Adrenal gland (tissue), 5 donors: ENCODE measurements at regions not wholly inside any gene's neighbourhood (a gene's known extent, or its start where the extent isn't known, plus 50 kb on each side); places are given as distances from the start of the nearest gene placed in this dataset.

Experiments
- CTCF ChIP-seq, 6 experiments: fragments of 450-650 bp in 4 of 6; fragments of 200-600 bp in 2 of 6; sonication (generic) in 1 of 6; IDR thresholded peaks; 1 replicate in 5 of 6; 2 replicates in 1 of 6; pipeline versions ENCODE4 v1.5.1 to v1.8.0; 2016 to 2021; ENCODE audit warnings: antibody characterized with exemption in 6 of 6, mild to moderate bottlenecking in 2 of 6, moderate library complexity in 1 of 6
- POLR2A ChIP-seq, 2 donors: fragments of 450-650 bp; IDR thresholded peaks; one replicate each; pipeline ENCODE4 v1.6.1; 2017; ENCODE audit warnings: antibody characterized with exemption in 2 of 2, mild to moderate bottlenecking in 2 of 2, moderate library complexity in 1 of 2
- donor health status: DM: no; HTN: no; CAD: no.

GRCh38 chr2:111705239-111705638, 178.8 kb downstream of the ANAPC1 start:
- TF ChIP-seq CTCF (IDR thresholded peaks at IDR 0.05), result no peak
- no peak for TF ChIP-seq POLR2A (IDR thresholded peaks at IDR 0.05)
